AG09309 (cell line): ENCODE measurements at regions not wholly inside any gene's neighbourhood (a gene's known extent, or its start where the extent isn't known, plus 50 kb on each side); places are given as distances from the start of the nearest gene placed in this dataset.
"Not testable (repeated sequence)": the region's sequence is repeated elsewhere in the genome, so short reads cannot be mapped to it uniquely, and the experiment has no call there.

Source experiments
- DNase-seq: peaks from one replicate; pipeline ENCODE4 v3.0.0-alpha.2; 2010; ENCODE audit warnings: low read depth
- H3K4me3 ChIP-seq: 2 replicates; pipeline ENCODE4 v1.5.1; 2011; ENCODE audit warnings: mild to moderate bottlenecking, low read depth, low read length, moderate library complexity; ENCODE audit not compliant: control insufficient read depth
- CTCF ChIP-seq: IDR thresholded peaks from 2 replicates; pipeline ENCODE4 v1.5.1; 2011; ENCODE audit warnings: mild to moderate bottlenecking, low read depth, low read length, inconsistent platforms; ENCODE audit not compliant: insufficient read depth, control insufficient read depth; ENCODE audit errors: missing control alignments

GRCh38 chr16:29130901-29131851 is 146.3 kb downstream of the LAT start:
- DNase-seq, H3K4me3 ChIP-seq: not testable (repeated sequence)

GRCh38 chr16:29130131-29130711 is 145.4 kb downstream of the LAT start:
- not testable (repeated sequence) for H3K4me3 ChIP-seq

GRCh38 chr16:29129458-29130038 is 144.7 kb downstream of the LAT start:
- H3K4me3 ChIP-seq, DNase-seq: not testable (repeated sequence)

More at GRCh38 chr16:29130131-29130711, 145.4 kb downstream of the LAT start:
- DNase-seq: not testable (repeated sequence)

- not testable (repeated sequence) for DNase-seq, H3K4me3 ChIP-seq
These were observed 144.0 kb downstream of the LAT start for GRCh38 chr16:29128732-29129457.

GRCh38 chr16:29127806-29128420 is 143.1 kb downstream of the LAT start:
- DNase-seq, H3K4me3 ChIP-seq: not testable (repeated sequence)

- no peak for DNase-seq
- no peak overlapping the region for H3K4me3 ChIP-seq
- no peak for TF ChIP-seq CTCF
These were observed 141.8 kb downstream of the LAT start for GRCh38 chr16:29126616-29127015.

- H3K4me3 ChIP-seq: no peak overlapping the region
- no peak for TF ChIP-seq CTCF
- DNase-seq: no peak
These were observed 141.2 kb downstream of the LAT start for GRCh38 chr16:29126057-29126494.

- TF ChIP-seq CTCF: no peak
- H3K4me3 ChIP-seq: no peak overlapping the region
These were observed 140.0 kb downstream of the LAT start for GRCh38 chr16:29124828-29125227.

GRCh38 chr16:29124162-29124561 is 139.3 kb downstream of the LAT start:
- not testable (repeated sequence) for DNase-seq, H3K4me3 ChIP-seq

More at GRCh38 chr16:29124828-29125227, 140.0 kb downstream of the LAT start:
- no peak for DNase-seq

- DNase-seq, H3K4me3 ChIP-seq: not testable (repeated sequence)
These were observed 135.8 kb downstream of the LAT start for GRCh38 chr16:29120680-29121079.

- H3K4me3 ChIP-seq, DNase-seq: not testable (repeated sequence)
These were observed 133.6 kb downstream of the LAT start for GRCh38 chr16:29118301-29118957.
